Mucosa of descending colon (tissue), 3 donors: ENCODE measurements at regions not wholly inside any gene's neighbourhood (a gene's known extent, or its start where the extent isn't known, plus 50 kb on each side); places are given as distances from the start of the nearest gene placed in this dataset.
A peak's percentile ranks its signal among the peaks of the same experiment; 100 is the strongest.

ENCODE experiments used
- ATAC-seq: fragments of 200-7000 bp; cut with Tn5 transposase; one replicate; pipeline ENCODE4 v1.9.1; 2020; ENCODE audit warnings: mild to moderate bottlenecking, moderate library complexity
- DNase-seq, 3 donors: peaks; one replicate each; pipeline ENCODE4 v3.0.0-alpha.2; 2020
- H3K36me3 ChIP-seq: fragments of 200-600 bp; one replicate; pipeline ENCODE4 v1.8.0; 2021; ENCODE audit warnings: low read depth, mild to moderate bottlenecking
- H3K4me1 ChIP-seq: fragments of 200-600 bp; one replicate; pipeline ENCODE4 v1.8.0; 2021; ENCODE audit warnings: low read depth, mild to moderate bottlenecking
- H3K4me3 ChIP-seq: fragments of 200-600 bp; one replicate; pipeline ENCODE4 v1.8.0; 2021; ENCODE audit warnings: mild to moderate bottlenecking
- H3K9me3 ChIP-seq: fragments of 200-600 bp; one replicate; pipeline ENCODE4 v1.8.0; 2021; ENCODE audit warnings: mild to moderate bottlenecking
- CTCF ChIP-seq: fragments of 200-600 bp; IDR thresholded peaks from one replicate; pipeline ENCODE4 v1.8.0; 2022; ENCODE audit warnings: antibody characterized with exemption, mild to moderate bottlenecking
- intact Hi-C, 2 donors: fragments of 100-400 bp; cut with DNase I in 1 of 2; cut with micrococcal nuclease in 1 of 2; formaldehyde crosslinking; loops; one replicate each; pipeline versions ENCODE4 v1.11.0 to v1.11.1; 2022; cut with DNase I, micrococcal nuclease
- microRNA-seq: library from miRNA; unstranded; fragments of <30 nt; microRNA quantifications from one replicate; pipeline ENCODE4, GENCODE V29; 2019
- donor health status: DM: no; HTN: no; CAD: no; lungs with moderate emphysema.
- donor health status: DM: no; HTN: no; CAD: no.
- donor health status: DM: no; HTN: yes; CAD: no.

GRCh38 chr10:43026039-43026973 lies 50.6 kb upstream of the RET start:
- DNase-seq: no peak

More at GRCh38 chr10:43026039-43026973, 50.6 kb upstream of the RET start:
- no peaks in the 10 kb centered on the region for H3K4me1 ChIP-seq
- no peaks in the 10 kb centered on the region for H3K9me3 ChIP-seq
- intact Hi-C loops: no loop called here
- ATAC-seq: no peak
- H3K36me3 ChIP-seq: no peaks in the 10 kb centered on the region
- H3K4me3 ChIP-seq: no peak overlapping the region
- no peak for TF ChIP-seq CTCF

Small RNA genes in the stretch of these regions (microRNA-seq; reads per million reads assigned to microRNA genes)
- 5.6 reads per million, percentile 25 among the genes with 10 or more reads in this experiment for gene MIR5100
